ENCODE measurements at regions not wholly inside any gene's neighbourhood (a gene's known extent, or its start where the extent isn't known, plus 50 kb on each side); places are given as distances from the start of the nearest gene placed in this dataset.

GRCh38 chr2:167818521-167818920 is 428.9 kb downstream of the STK39 start:
- Histone ChIP-seq H2AFZ (ENCODE audit: insufficient read depth, low read depth, low read length, poor library complexity, severe bottlenecking) (no peak overlapping the region), H3K27ac (ENCODE audit: low read depth in 1 of 2, low read length in 2 of 2) (no peak overlapping the region), H3K9me3 (replicated peaks in 1 of 2; ENCODE audit: control insufficient read depth in 1 of 2, insufficient read depth in 1 of 2, low read length in 2 of 2) (no peaks in the 10 kb centered on the region), H3K9ac (ENCODE audit: insufficient read depth, low read length, poor library complexity, severe bottlenecking) (no peak overlapping the region), H3K36me3 (replicated peaks in 1 of 2; ENCODE audit: control insufficient read depth in 1 of 2, insufficient read depth in 2 of 2, low read length in 2 of 2) (no peaks in the 10 kb centered on the region), H3K4me2 (replicated peaks; ENCODE audit: extremely low read depth, low read length, poor library complexity, severe bottlenecking) (no peak overlapping the region), H3K4me3 (replicated peaks in 1 of 3; ENCODE audit: low read depth in 2 of 3, low read length in 3 of 3) (no peak overlapping the region), H3K4me1 (ENCODE audit: control insufficient read depth in 1 of 2, insufficient read depth in 2 of 2, low read length in 2 of 2) (no peaks in the 10 kb centered on the region), H3K27me3 (ENCODE audit: control insufficient read depth in 2 of 2, insufficient read depth in 2 of 2, low read length in 2 of 2) (no peaks in the 10 kb centered on the region), H4K20me1 (ENCODE audit: insufficient read depth, low read length) (no peaks in the 10 kb centered on the region), H3K79me2 (ENCODE audit: insufficient read depth, low read length) (no peaks in the 10 kb centered on the region)
- no peaks in the 10 kb centered on the region for H3K4me1 Mint-ChIP-seq
- H3K36me3 Mint-ChIP-seq: no peaks in the 10 kb centered on the region
- TF ChIP-seq, protein P1, sequence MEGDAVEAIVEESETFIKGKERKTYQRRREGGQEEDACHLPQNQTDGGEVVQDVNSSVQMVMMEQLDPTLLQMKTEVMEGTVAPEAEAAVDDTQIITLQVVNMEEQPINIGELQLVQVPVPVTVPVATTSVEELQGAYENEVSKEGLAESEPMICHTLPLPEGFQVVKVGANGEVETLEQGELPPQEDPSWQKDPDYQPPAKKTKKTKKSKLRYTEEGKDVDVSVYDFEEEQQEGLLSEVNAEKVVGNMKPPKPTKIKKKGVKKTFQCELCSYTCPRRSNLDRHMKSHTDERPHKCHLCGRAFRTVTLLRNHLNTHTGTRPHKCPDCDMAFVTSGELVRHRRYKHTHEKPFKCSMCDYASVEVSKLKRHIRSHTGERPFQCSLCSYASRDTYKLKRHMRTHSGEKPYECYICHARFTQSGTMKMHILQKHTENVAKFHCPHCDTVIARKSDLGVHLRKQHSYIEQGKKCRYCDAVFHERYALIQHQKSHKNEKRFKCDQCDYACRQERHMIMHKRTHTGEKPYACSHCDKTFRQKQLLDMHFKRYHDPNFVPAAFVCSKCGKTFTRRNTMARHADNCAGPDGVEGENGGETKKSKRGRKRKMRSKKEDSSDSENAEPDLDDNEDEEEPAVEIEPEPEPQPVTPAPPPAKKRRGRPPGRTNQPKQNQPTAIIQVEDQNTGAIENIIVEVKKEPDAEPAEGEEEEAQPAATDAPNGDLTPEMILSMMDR (IDR thresholded peaks at IDR 0.05): no peak
- H3K27me3 Mint-ChIP-seq (ENCODE audit: low read depth in 3 of 3): peaks cover 0 to 4% (median 3%) of the 10 kb centered on the region in 3 donors
- intact Hi-C loops (cut with micrococcal nuclease): no loop called here
- no peak overlapping the region for H3K4me3 Mint-ChIP-seq
- no peak overlapping the region for H3K27ac Mint-ChIP-seq
- no peak for DNase-seq
- H3K9me3 Mint-ChIP-seq: peaks cover 0 to 5% (median 2%) of the 10 kb centered on the region in 7 donors
- WGBS (ENCODE audit: insufficient coverage): 84% methylated on average over 3 of the region's 11 CpGs

DNA sequence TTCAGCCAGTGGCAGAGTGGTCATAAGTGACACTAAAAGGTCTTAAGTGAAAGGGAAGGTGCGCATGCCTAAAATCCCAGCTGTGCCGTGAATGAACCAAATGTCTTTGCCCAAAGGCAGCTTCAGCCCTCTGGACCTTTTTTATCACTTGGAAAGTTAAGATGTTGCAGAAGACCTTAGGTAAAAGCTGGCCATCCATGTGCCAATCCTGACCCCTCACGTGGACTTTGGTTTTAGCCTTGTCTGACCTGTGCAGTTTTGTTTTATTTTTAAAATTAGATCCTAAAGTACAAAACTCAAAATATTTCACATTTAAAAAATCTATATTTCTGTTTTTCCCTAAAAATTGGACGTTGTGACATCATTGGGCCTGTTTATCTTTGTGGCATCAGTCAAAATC is 429.5 kb downstream of the STK39 start:
- no peaks in the 10 kb centered on the region for H3K79me2 ChIP-seq (ENCODE audit: insufficient read depth, low read length)
- H3K4me1 Mint-ChIP-seq: no peaks in the 10 kb centered on the region
- peaks cover 0 to 4% (median 3%) of the 10 kb centered on the region in 3 donors for H3K27me3 Mint-ChIP-seq (ENCODE audit: low read depth in 3 of 3)
- DNase-seq: no peak
- no peak overlapping the region for H3K27ac Mint-ChIP-seq
- no peaks in the 10 kb centered on the region for H3K4me1 ChIP-seq (ENCODE audit: control insufficient read depth in 1 of 2, insufficient read depth in 2 of 2, low read length in 2 of 2)
- H3K4me3 ChIP-seq (replicated peaks in 1 of 3; ENCODE audit: low read depth in 2 of 3, low read length in 3 of 3): no peak overlapping the region
- no peaks in the 10 kb centered on the region for H3K9me3 ChIP-seq (replicated peaks in 1 of 2; ENCODE audit: control insufficient read depth in 1 of 2, insufficient read depth in 1 of 2, low read length in 2 of 2)
- peaks cover 0 to 5% (median 2%) of the 10 kb centered on the region in 7 donors for H3K9me3 Mint-ChIP-seq
- no peaks in the 10 kb centered on the region for H3K36me3 Mint-ChIP-seq
- no peak overlapping the region for H2AFZ ChIP-seq (ENCODE audit: insufficient read depth, low read depth, low read length, poor library complexity, severe bottlenecking)
- intact Hi-C loops (cut with micrococcal nuclease): no loop called here
- H3K4me3 Mint-ChIP-seq: no peak overlapping the region
- no peak overlapping the region for H3K27ac ChIP-seq (ENCODE audit: low read depth in 1 of 2, low read length in 2 of 2)
- H4K20me1 ChIP-seq (ENCODE audit: insufficient read depth, low read length): no peaks in the 10 kb centered on the region
- H3K36me3 ChIP-seq (replicated peaks in 1 of 2; ENCODE audit: control insufficient read depth in 1 of 2, insufficient read depth in 2 of 2, low read length in 2 of 2): no peaks in the 10 kb centered on the region
- no peaks in the 10 kb centered on the region for H3K27me3 ChIP-seq (ENCODE audit: control insufficient read depth in 2 of 2, insufficient read depth in 2 of 2, low read length in 2 of 2)
- TF ChIP-seq, protein P1 (IDR thresholded peaks at IDR 0.05): no peak
- H3K9ac ChIP-seq (ENCODE audit: insufficient read depth, low read length, poor library complexity, severe bottlenecking): no peak overlapping the region
- WGBS (ENCODE audit: insufficient coverage): 80% methylated on average over 1 of the region's 4 CpGs
- H3K4me2 ChIP-seq (replicated peaks; ENCODE audit: extremely low read depth, low read length, poor library complexity, severe bottlenecking): no peak overlapping the region

Measured in CD14-positive monocyte (primary cell).